Neural cell (in vitro differentiated cells): ENCODE measurements at regions not wholly inside any gene's neighbourhood (a gene's known extent, or its start where the extent isn't known, plus 50 kb on each side); places are given as distances from the start of the nearest gene placed in this dataset.

Source experiments
- H2AFZ ChIP-seq: fragments of 200-600, 300-800 bp; sonication (generic), shearing (Covaris generic); 2 replicates; pipeline ENCODE4 v1.6.0; 2014; ENCODE audit warnings: low read depth, mild to moderate bottlenecking, antibody characterized with exemption, low read length, moderate library complexity
- H3F3A ChIP-seq: fragments of 200-600 bp; shearing (Covaris generic); 2 replicates; pipeline ENCODE4 v1.6.1; 2016; ENCODE audit warnings: mild to moderate bottlenecking, moderate library complexity, mixed read lengths, antibody characterized with exemption, low read length; ENCODE audit not compliant: insufficient read depth, poor library complexity, severe bottlenecking
- H3K27ac ChIP-seq: fragments of 200-600, 300-800 bp; sonication (generic), shearing (Covaris generic); 2 replicates; pipeline ENCODE4 v1.5.1; 2014; ENCODE audit warnings: mild to moderate bottlenecking, low read length, moderate library complexity
- H3K27me3 ChIP-seq: fragments of 300-800, 200-600 bp; sonication (generic), shearing (Covaris generic); 2 replicates; pipeline ENCODE4 v1.6.0; 2014; ENCODE audit warnings: mild to moderate bottlenecking, low read depth, low read length, moderate library complexity; ENCODE audit not compliant: insufficient read depth
- H3K36me3 ChIP-seq: fragments of 300-800, 200-600 bp; sonication (generic), shearing (Covaris generic); 2 replicates; pipeline ENCODE4 v1.5.1; 2014; ENCODE audit warnings: mild to moderate bottlenecking, antibody characterized with exemption, low read length, moderate library complexity; ENCODE audit not compliant: insufficient read depth
- H3K4me2 ChIP-seq: fragments of 300-800, 200-600 bp; sonication (generic), shearing (Covaris generic); 2 replicates; pipeline ENCODE4 v1.6.0; 2014; ENCODE audit warnings: mild to moderate bottlenecking, low read length
- H3K4me3 ChIP-seq: fragments of 300-800, 200-600 bp; sonication (generic), shearing (Covaris generic); 2 replicates; pipeline ENCODE4 v1.5.1; 2014; ENCODE audit warnings: mild to moderate bottlenecking, low read length, moderate library complexity
- H3K79me2 ChIP-seq: fragments of 200-600 bp; shearing (Covaris generic); replicated peaks from 2 replicates; pipeline ENCODE4 v1.6.0; 2014; ENCODE audit warnings: mild to moderate bottlenecking, low read length, moderate library complexity; ENCODE audit not compliant: insufficient read depth
- H3K9ac ChIP-seq: fragments of 300-800, 200-600 bp; sonication (generic), shearing (Covaris generic); 2 replicates; pipeline ENCODE4 v1.6.1; 2016; ENCODE audit warnings: mild to moderate bottlenecking, low read length, mixed read lengths
- H3K9me2 ChIP-seq: fragments of 200-600 bp; shearing (Covaris generic); 2 replicates; pipeline ENCODE4 v1.6.1; 2016; ENCODE audit warnings: mild to moderate bottlenecking, low read length, mixed read lengths; ENCODE audit not compliant: insufficient read depth
- H3K9me3 ChIP-seq: fragments of 200-600, 300-800 bp; sonication (generic), shearing (Covaris generic); 2 replicates; pipeline ENCODE4 v1.6.1; 2016; ENCODE audit warnings: mild to moderate bottlenecking, mixed run types, low read length, moderate library complexity, mixed read lengths
- H4K20me1 ChIP-seq: fragments of 200-600 bp; shearing (Covaris generic); 2 replicates; pipeline ENCODE4 v1.6.1; 2016; ENCODE audit warnings: mild to moderate bottlenecking, mixed run types; ENCODE audit not compliant: insufficient read depth
- CTCF ChIP-seq: fragments of 450-650 bp; IDR thresholded peaks from 2 replicates; pipeline ENCODE4 v1.5.1; 2014; ENCODE audit warnings: antibody characterized with exemption, mild to moderate bottlenecking, moderate library complexity; ENCODE audit not compliant: poor library complexity, severe bottlenecking
- EP300 ChIP-seq: fragments of 450-650 bp; conservative IDR thresholded peaks from 2 replicates; pipeline ENCODE4 v1.6.1; 2014; ENCODE audit warnings: antibody characterized with exemption, mild to moderate bottlenecking, moderate library complexity; ENCODE audit not compliant: poor library complexity, severe bottlenecking
- EZH2 ChIP-seq: fragments of 200-600, 300-800 bp; shearing (Covaris generic), sonication (generic); IDR thresholded peaks from 2 replicates; pipeline ENCODE4 v1.6.1; 2014; ENCODE audit warnings: antibody characterized with exemption, low read length, borderline replicate concordance, mild to moderate bottlenecking; ENCODE audit not compliant: insufficient read depth, poor library complexity, severe bottlenecking
- MXI1 ChIP-seq: fragments of 450-650 bp; conservative IDR thresholded peaks from 2 replicates; pipeline ENCODE4 v1.6.1; 2014; ENCODE audit warnings: antibody characterized with exemption, mild to moderate bottlenecking; ENCODE audit not compliant: poor library complexity, severe bottlenecking
- POLR2AphosphoS5 ChIP-seq: IDR thresholded peaks from 2 replicates; pipeline ENCODE4 v1.6.1; 2012
- RAD21 ChIP-seq: fragments of 450-650 bp; conservative IDR thresholded peaks from 2 replicates; pipeline ENCODE4 v1.6.1; 2014; ENCODE audit warnings: antibody characterized with exemption, mild to moderate bottlenecking, moderate library complexity
- REST ChIP-seq: IDR thresholded peaks from 2 replicates; pipeline ENCODE4 v1.6.1; 2012; ENCODE audit warnings: borderline replicate concordance
- SMC3 ChIP-seq: fragments of 450-650 bp; conservative IDR thresholded peaks from 2 replicates; pipeline ENCODE4 v1.6.1; 2014; ENCODE audit warnings: antibody characterized with exemption, mild to moderate bottlenecking, moderate library complexity; ENCODE audit not compliant: poor library complexity
- TAF1 ChIP-seq: IDR thresholded peaks from 2 replicates; pipeline ENCODE4 v1.6.1; 2012; ENCODE audit warnings: low read depth

DNA sequence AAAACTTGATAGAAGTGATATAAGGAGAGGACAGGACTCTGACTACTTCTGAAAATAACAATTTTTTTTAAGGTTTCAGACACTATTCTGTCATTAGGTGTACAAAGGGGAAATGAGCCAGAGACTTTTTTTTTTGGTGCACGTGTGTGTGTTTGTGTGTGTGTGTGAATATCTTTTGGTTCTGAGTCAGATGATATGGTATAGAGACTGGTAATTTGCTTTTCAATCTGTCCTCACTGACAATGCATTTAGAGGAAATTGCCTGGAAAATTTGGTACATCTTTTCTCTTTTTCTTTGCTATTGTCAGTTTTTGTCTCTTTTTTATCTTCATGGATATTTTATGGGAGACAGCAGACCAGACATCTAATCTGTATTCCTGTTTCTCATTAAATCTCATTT lies 59.3 kb downstream of the DDIT4L start:
- Histone ChIP-seq H3K4me3 (no peak overlapping the region), H3F3A (no peaks in the 10 kb centered on the region), H4K20me1 (no peaks in the 10 kb centered on the region), H3K27ac (peak overlapping the region; percentile 50), H3K36me3 (no peaks in the 10 kb centered on the region), H3K27me3 (no peaks in the 10 kb centered on the region), H2AFZ (no peak overlapping the region), H3K9ac (no peak overlapping the region), H3K9me3 (no peaks in the 10 kb centered on the region), H3K79me2 (no peaks in the 10 kb centered on the region), H3K4me2 (no peak overlapping the region), H3K9me2 (no peaks in the 10 kb centered on the region)
- TF ChIP-seq POLR2AphosphoS5 (no peak), TAF1 (no peak), CTCF (no peak), EP300 (peak; percentile 55), MXI1 (no peak)

DNA sequence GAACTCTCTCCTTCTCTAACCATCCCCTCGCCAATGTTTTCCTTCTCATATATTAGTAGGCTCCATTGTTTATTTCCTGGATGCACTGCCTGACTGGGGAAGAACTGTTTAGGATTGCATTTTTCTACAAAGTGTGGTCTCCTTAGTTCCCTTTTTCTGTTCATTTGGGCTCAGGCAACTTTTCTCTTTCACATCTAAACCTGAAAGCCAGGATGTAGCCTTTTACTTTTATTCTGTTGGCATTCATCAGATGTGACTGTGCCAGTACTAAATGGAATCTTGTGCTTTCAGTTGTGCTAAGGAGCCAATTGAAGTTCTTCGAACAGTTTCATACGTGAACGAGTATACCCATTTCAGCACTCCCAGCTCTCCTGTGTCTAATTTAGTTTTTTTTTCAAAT lies 59.8 kb downstream of the DDIT4L start:
- H3K4me2 ChIP-seq: no peak overlapping the region
- H4K20me1 ChIP-seq: no peaks in the 10 kb centered on the region
- H2AFZ ChIP-seq: no peak overlapping the region
- H3K27me3 ChIP-seq: no peaks in the 10 kb centered on the region
- H3K36me3 ChIP-seq: no peaks in the 10 kb centered on the region
- H3K9ac ChIP-seq: no peak overlapping the region
- H3K27ac ChIP-seq: peak overlapping the region; percentile 50
- no peaks in the 10 kb centered on the region for H3F3A ChIP-seq
- TF ChIP-seq MXI1 (no peak), REST (no peak), CTCF (no peak), POLR2AphosphoS5 (no peak), EP300 (no peak), SMC3 (no peak), EZH2 (no peak), RAD21 (no peak)
- no peaks in the 10 kb centered on the region for H3K9me2 ChIP-seq
- no peak overlapping the region for H3K4me3 ChIP-seq
- no peaks in the 10 kb centered on the region for H3K79me2 ChIP-seq
- H3K9me3 ChIP-seq: no peaks in the 10 kb centered on the region
